ENCODE measurements at regions not wholly inside any gene's neighbourhood (a gene's known extent, or its start where the extent isn't known, plus 50 kb on each side); places are given as distances from the start of the nearest gene placed in this dataset.

DNA sequence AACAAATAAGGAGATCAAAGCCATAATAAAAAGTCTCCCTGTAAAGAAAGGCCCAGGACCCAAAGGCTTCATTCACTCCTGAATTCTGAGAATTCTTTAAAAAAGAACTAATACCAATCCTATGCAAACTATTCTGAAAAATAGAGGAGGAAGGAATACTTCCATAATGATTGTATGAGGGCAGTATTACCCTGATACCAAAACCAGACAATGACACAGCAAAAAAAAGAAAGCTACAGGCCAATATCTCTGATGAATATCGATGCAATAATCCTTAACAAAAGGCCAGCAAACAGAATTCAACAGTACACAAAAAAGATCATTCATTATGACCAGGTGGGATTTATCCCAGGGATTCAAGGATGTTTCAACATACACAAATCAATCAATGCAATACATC lies 457.8 kb upstream of the FBXO33 start:
- TF ChIP-seq, protein P1, sequence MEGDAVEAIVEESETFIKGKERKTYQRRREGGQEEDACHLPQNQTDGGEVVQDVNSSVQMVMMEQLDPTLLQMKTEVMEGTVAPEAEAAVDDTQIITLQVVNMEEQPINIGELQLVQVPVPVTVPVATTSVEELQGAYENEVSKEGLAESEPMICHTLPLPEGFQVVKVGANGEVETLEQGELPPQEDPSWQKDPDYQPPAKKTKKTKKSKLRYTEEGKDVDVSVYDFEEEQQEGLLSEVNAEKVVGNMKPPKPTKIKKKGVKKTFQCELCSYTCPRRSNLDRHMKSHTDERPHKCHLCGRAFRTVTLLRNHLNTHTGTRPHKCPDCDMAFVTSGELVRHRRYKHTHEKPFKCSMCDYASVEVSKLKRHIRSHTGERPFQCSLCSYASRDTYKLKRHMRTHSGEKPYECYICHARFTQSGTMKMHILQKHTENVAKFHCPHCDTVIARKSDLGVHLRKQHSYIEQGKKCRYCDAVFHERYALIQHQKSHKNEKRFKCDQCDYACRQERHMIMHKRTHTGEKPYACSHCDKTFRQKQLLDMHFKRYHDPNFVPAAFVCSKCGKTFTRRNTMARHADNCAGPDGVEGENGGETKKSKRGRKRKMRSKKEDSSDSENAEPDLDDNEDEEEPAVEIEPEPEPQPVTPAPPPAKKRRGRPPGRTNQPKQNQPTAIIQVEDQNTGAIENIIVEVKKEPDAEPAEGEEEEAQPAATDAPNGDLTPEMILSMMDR (IDR thresholded peaks at IDR 0.05): no peak
- no peak for TF ChIP-seq ZFX (IDR thresholded peaks at IDR 0.05; ENCODE audit: borderline replicate concordance)

Measured in 22Rv1 (cell line).